Hepatocyte (in vitro differentiated cells): ENCODE measurements at regions not wholly inside any gene's neighbourhood (a gene's known extent, or its start where the extent isn't known, plus 50 kb on each side); places are given as distances from the start of the nearest gene placed in this dataset.

Experiments
- CTCF ChIP-seq: fragments of 200-600 bp; sonication (generic); IDR thresholded peaks from 2 replicates; pipeline ENCODE4 v1.5.1; 2016; ENCODE audit warnings: antibody characterized with exemption, mild to moderate bottlenecking; ENCODE audit not compliant: poor library complexity
- EZH2 ChIP-seq: fragments of 200-600 bp; sonication (generic); IDR thresholded peaks from 2 replicates; pipeline ENCODE4 v1.6.1; 2016; ENCODE audit warnings: antibody characterized with exemption, mild to moderate bottlenecking, borderline replicate concordance

- no peak for TF ChIP-seq EZH2
- TF ChIP-seq CTCF = no peak
These were observed 131.1 kb downstream of the FAM161A start for GRCh38 chr2:61722800-61723199.
